Mesenchymal stem cell (in vitro differentiated cells and primary cell): ENCODE measurements at regions not wholly inside any gene's neighbourhood (a gene's known extent, or its start where the extent isn't known, plus 50 kb on each side); places are given as distances from the start of the nearest gene placed in this dataset.
"Not testable (repeated sequence)": the region's sequence is repeated elsewhere in the genome, so short reads cannot be mapped to it uniquely, and the experiment has no call there.

Source experiments
- DNase-seq: peaks from one replicate; pipeline ENCODE4 v3.0.0-alpha.2; 2013
- H2AFZ ChIP-seq: one replicate; pipeline ENCODE4 v1.6.1; 2013; ENCODE audit warnings: low read depth, mild to moderate bottlenecking, control low read depth, inconsistent platforms, low read length, moderate library complexity
- H2AK5ac ChIP-seq: 2 replicates; pipeline ENCODE4 v1.6.1; 2013; ENCODE audit warnings: low read length, moderate library complexity, mild to moderate bottlenecking, inconsistent platforms; ENCODE audit not compliant: severe bottlenecking
- H2BK120ac ChIP-seq: one replicate; pipeline ENCODE4 v1.6.1; 2013; ENCODE audit warnings: low read depth, mild to moderate bottlenecking, inconsistent platforms, low read length, moderate library complexity
- H2BK12ac ChIP-seq, 2 experiments: one replicate each; pipeline ENCODE4 v1.6.1; 2013; ENCODE audit warnings: inconsistent platforms in 2 of 2, low read length in 2 of 2, mild to moderate bottlenecking in 2 of 2, moderate library complexity in 2 of 2, control low read depth in 1 of 2
- H2BK15ac ChIP-seq: one replicate; pipeline ENCODE4 v1.6.1; 2013; ENCODE audit warnings: mild to moderate bottlenecking, low read depth, inconsistent platforms; ENCODE audit not compliant: poor library complexity, severe bottlenecking
- H2BK5ac ChIP-seq: 2 replicates; pipeline ENCODE4 v1.6.1; 2013; ENCODE audit warnings: low read depth, mild to moderate bottlenecking, low read length, control low read depth, inconsistent platforms; ENCODE audit not compliant: poor library complexity, severe bottlenecking
- H3K14ac ChIP-seq, 2 experiments: one replicate each; pipeline ENCODE4 v1.6.1; 2013; ENCODE audit warnings: inconsistent platforms in 2 of 2, low read length in 2 of 2, control low read depth in 1 of 2, mild to moderate bottlenecking in 1 of 2, moderate library complexity in 1 of 2
- H3K18ac ChIP-seq, 2 experiments: one replicate each; pipeline ENCODE4 v1.6.1; 2013; ENCODE audit warnings: inconsistent platforms in 2 of 2, low read length in 2 of 2, control low read depth in 1 of 2, low read depth in 1 of 2, mild to moderate bottlenecking in 1 of 2
- H3K23ac ChIP-seq, 2 experiments: one replicate each; pipeline ENCODE4 v1.6.1; 2013; ENCODE audit warnings: inconsistent platforms in 2 of 2, low read length in 2 of 2, mild to moderate bottlenecking in 2 of 2, moderate library complexity in 2 of 2, control low read depth in 1 of 2
- H3K27ac ChIP-seq: 2 replicates; pipeline ENCODE4 v1.5.1; 2013; ENCODE audit warnings: mild to moderate bottlenecking, moderate library complexity, low read length, control low read depth, inconsistent platforms; ENCODE audit not compliant: poor library complexity, severe bottlenecking
- H3K27me3 ChIP-seq, 2 experiments: 2 replicates each; pipeline versions ENCODE4 v1.6.1 to v1.7.0; 2013; ENCODE audit warnings: low read length in 2 of 2, mild to moderate bottlenecking in 2 of 2, moderate library complexity in 2 of 2, control low read depth in 1 of 2, inconsistent platforms in 1 of 2; ENCODE audit not compliant: control insufficient read depth in 1 of 2, insufficient read depth in 1 of 2
- H3K36me3 ChIP-seq, 2 experiments: 2 replicates each; pipeline versions ENCODE4 v1.6.1 to v1.7.0; 2013; ENCODE audit warnings: low read length in 2 of 2, control low read depth in 1 of 2, inconsistent platforms in 1 of 2, low read depth in 1 of 2, mild to moderate bottlenecking in 1 of 2; ENCODE audit not compliant: insufficient read depth in 2 of 2, control insufficient read depth in 1 of 2
- H3K4ac ChIP-seq, 2 experiments: one replicate each; pipeline ENCODE4 v1.6.1; 2013; ENCODE audit warnings: inconsistent platforms in 2 of 2, low read length in 2 of 2, mild to moderate bottlenecking in 2 of 2, moderate library complexity in 2 of 2, control low read depth in 1 of 2, low read depth in 1 of 2
- H3K4me1 ChIP-seq: 2 replicates; pipeline ENCODE4 v1.6.1; 2013; ENCODE audit warnings: low read depth, low read length, control low read depth; ENCODE audit not compliant: control insufficient read depth, insufficient read depth
- H3K4me2 ChIP-seq: 2 replicates; pipeline ENCODE4 v1.6.1; 2013; ENCODE audit warnings: low read length, mild to moderate bottlenecking, inconsistent platforms; ENCODE audit not compliant: poor library complexity, severe bottlenecking
- H3K4me3 ChIP-seq, 2 experiments: 2 replicates each; pipeline versions ENCODE4 v1.5.1 to v1.7.0; 2013; ENCODE audit warnings: low read length in 2 of 2, mild to moderate bottlenecking in 2 of 2, control low read depth in 1 of 2, low read depth in 1 of 2; ENCODE audit not compliant: insufficient read depth in 1 of 2
- H3K79me1 ChIP-seq: replicated peaks from 2 replicates; pipeline ENCODE4 v1.6.1; 2013; ENCODE audit warnings: mild to moderate bottlenecking, control low read depth, low read length, inconsistent platforms; ENCODE audit not compliant: poor library complexity, severe bottlenecking
- H3K9ac ChIP-seq: 2 replicates; pipeline ENCODE4 v1.7.0; 2013; ENCODE audit warnings: mild to moderate bottlenecking, low read length, moderate library complexity
- H3K9me3 ChIP-seq: 2 replicates; pipeline ENCODE4 v1.7.0; 2013; ENCODE audit warnings: mild to moderate bottlenecking, low read length; ENCODE audit not compliant: control insufficient read depth
- H4K8ac ChIP-seq: one replicate; pipeline ENCODE4 v1.6.1; 2013; ENCODE audit warnings: inconsistent platforms, mild to moderate bottlenecking, low read length, moderate library complexity
- H4K91ac ChIP-seq: one replicate; pipeline ENCODE4 v1.6.1; 2013; ENCODE audit warnings: mild to moderate bottlenecking, low read length, inconsistent platforms
- WGBS: methylation state at CpG from one replicate; pipeline ENCODE4 v1.1.7; 2013; ENCODE audit warnings: mixed read lengths; 5-methylcytosine and 5-hydroxymethylcytosine counted together

- Histone ChIP-seq H3K27ac (no peak overlapping the region), H3K14ac (no peak overlapping the region), H2BK15ac (no peak overlapping the region), H3K79me1 (no peaks in the 10 kb centered on the region), H4K91ac (no peak overlapping the region), H3K36me3 (no peaks in the 10 kb centered on the region), H3K4me2 (no peak overlapping the region), H2BK12ac (no peak overlapping the region), H3K9me3 (no peaks in the 10 kb centered on the region), H2AK5ac (no peak overlapping the region), H3K23ac (no peak overlapping the region), H3K4ac (no peak overlapping the region), H4K8ac (no peak overlapping the region), H3K4me3 (no peak overlapping the region), H3K18ac (no peak overlapping the region), H3K4me1 (no peaks in the 10 kb centered on the region), H2BK120ac (no peak overlapping the region), H3K9ac (no peak overlapping the region), H2BK5ac (no peak overlapping the region), H2AFZ (no peak overlapping the region), H3K27me3 (no peaks in the 10 kb centered on the region)
- DNase-seq: no peak
- WGBS: 100% methylated on average over 1 of the region's 2 CpGs
Measured at GRCh38 chr2:149761611-149762010, 174.0 kb upstream of the MMADHC start.

- not testable (repeated sequence) for H2BK15ac ChIP-seq, H2AFZ ChIP-seq, H4K8ac ChIP-seq, H2BK5ac ChIP-seq, H3K18ac ChIP-seq, H3K36me3 ChIP-seq, H2BK12ac ChIP-seq, H3K23ac ChIP-seq, H3K4ac ChIP-seq, DNase-seq, H3K4me2 ChIP-seq, H3K27me3 ChIP-seq, H3K9me3 ChIP-seq, H3K14ac ChIP-seq, H3K4me1 ChIP-seq, H3K79me1 ChIP-seq, H2AK5ac ChIP-seq, H3K27ac ChIP-seq, H2BK120ac ChIP-seq, H3K9ac ChIP-seq, H4K91ac ChIP-seq, H3K4me3 ChIP-seq
- 100% methylated on average over 1 of the region's 2 CpGs for WGBS
Measured at GRCh38 chr2:149759382-149759781, 171.8 kb upstream of the MMADHC start.

- not testable (repeated sequence) for H3K4me2 ChIP-seq, H4K91ac ChIP-seq, H3K18ac ChIP-seq, H3K4me3 ChIP-seq, H3K4ac ChIP-seq, H2AFZ ChIP-seq, H3K23ac ChIP-seq, H3K27me3 ChIP-seq, H3K9me3 ChIP-seq, DNase-seq, H3K4me1 ChIP-seq, H4K8ac ChIP-seq, H2AK5ac ChIP-seq, H2BK5ac ChIP-seq, H3K27ac ChIP-seq, H3K14ac ChIP-seq, H2BK120ac ChIP-seq, H3K79me1 ChIP-seq, H3K36me3 ChIP-seq, H2BK15ac ChIP-seq, H2BK12ac ChIP-seq, H3K9ac ChIP-seq
- no CpG with 5 or more reads among the region's 1 CpG for WGBS
Measured at GRCh38 chr2:149754722-149755121, 167.1 kb upstream of the MMADHC start.

- Histone ChIP-seq H3K4me1 (peaks cover 3% of the 10 kb centered on the region), H3K27ac (peak overlapping the region; percentile 23), H3K9ac (no peak overlapping the region), H2BK15ac (no peak overlapping the region), H4K8ac (no peak overlapping the region), H2AK5ac (no peak overlapping the region), H2BK120ac (no peak overlapping the region), H2AFZ (no peak overlapping the region), H4K91ac (no peak overlapping the region), H2BK5ac (no peak overlapping the region), H3K4me3 (no peak overlapping the region), H3K79me1 (no peaks in the 10 kb centered on the region), H3K18ac (no peak overlapping the region), H3K36me3 (no peaks in the 10 kb centered on the region), H3K4me2 (no peak overlapping the region), H2BK12ac (no peak overlapping the region), H3K9me3 (no peaks in the 10 kb centered on the region), H3K14ac (no peak overlapping the region), H3K23ac (no peak overlapping the region), H3K27me3 (no peaks in the 10 kb centered on the region), H3K4ac (no peak overlapping the region)
- DNase-seq: no peak
- 52% methylated on average over 1 of the region's 1 CpG for WGBS
Measured at GRCh38 chr2:149747456-149747855, 159.9 kb upstream of the MMADHC start.
